Activated naive CD4-positive, alpha-beta T cell treated with anti-CD3 and anti-CD28 coated beads, Interleukin-2, amount 50 U/mL, for 72 hours (primary cell): ENCODE measurements at regions not wholly inside any gene's neighbourhood (a gene's known extent, or its start where the extent isn't known, plus 50 kb on each side); places are given as distances from the start of the nearest gene placed in this dataset.
A peak's percentile ranks its signal among the peaks of the same experiment; 100 is the strongest.
"Not testable (repeated sequence)": the region's sequence is repeated elsewhere in the genome, so short reads cannot be mapped to it uniquely, and the experiment has no call there.

Experiments
- ATAC-seq, 2 donors: fragments of 150-1000 bp; cut with Tn5 transposase; 2 replicates each; pipeline ENCODE4 v1.10.0; 2021; ENCODE audit warnings: mild to moderate bottlenecking in 2 of 2, moderate library complexity in 2 of 2
- DNase-seq, 2 donors: peaks; one replicate each; pipeline ENCODE4 v3.0.0; 2021 to 2022; ENCODE audit warnings: low spot score in 2 of 2
- H3K27ac Mint-ChIP-seq, 2 donors: one replicate each; pipeline ENCODE4 v1.8.0; 2022; ENCODE audit warnings: mild to moderate bottlenecking in 2 of 2, mixed read lengths in 2 of 2
- H3K36me3 Mint-ChIP-seq, 2 donors: one replicate each; pipeline ENCODE4 v1.8.0; 2022; ENCODE audit warnings: mixed read lengths in 2 of 2
- H3K9me3 Mint-ChIP-seq, 2 donors: one replicate each; pipeline ENCODE4 v1.8.0; 2022; ENCODE audit warnings: mixed read lengths in 2 of 2

- DNase-seq (no peak), ATAC-seq (no peak)
- Mint-ChIP-seq H3K36me3 (no peaks in the 10 kb centered on the region), H3K9me3 (peaks cover 0 to 3% of the 10 kb centered on the region in 2 donors), H3K27ac (no peak overlapping the region)
Measured at GRCh38 chr15:91356083-91356482, 256.0 kb downstream of the SV2B start.

GRCh38 chr15:91357011-91357410, 257.0 kb downstream of the SV2B start:
- no peak for DNase-seq
- no peak overlapping the region for H3K27ac Mint-ChIP-seq
- ATAC-seq = no peak
- H3K36me3 Mint-ChIP-seq = no peaks in the 10 kb centered on the region
- H3K9me3 Mint-ChIP-seq = peaks cover 0 to 3% of the 10 kb centered on the region in 2 donors

GRCh38 chr15:91357486-91357885, 257.4 kb downstream of the SV2B start:
- no peaks in the 10 kb centered on the region for H3K36me3 Mint-ChIP-seq
- peaks cover 0 to 3% of the 10 kb centered on the region in 2 donors for H3K9me3 Mint-ChIP-seq
- DNase-seq (no peak), ATAC-seq (no peak)
- H3K27ac Mint-ChIP-seq = no peak overlapping the region

- H3K9me3 Mint-ChIP-seq = peaks cover 0 to 5% of the 10 kb centered on the region in 2 donors
- H3K36me3 Mint-ChIP-seq = no peaks in the 10 kb centered on the region
- no peak for DNase-seq
Measured at GRCh38 chr15:91358405-91358804, 258.3 kb downstream of the SV2B start.

GRCh38 chr15:91361696-91362095, 261.6 kb downstream of the SV2B start:
- not testable (repeated sequence) for ATAC-seq, DNase-seq, H3K27ac Mint-ChIP-seq
- peaks cover 14 to 15% of the 10 kb centered on the region in 2 donors for H3K36me3 Mint-ChIP-seq
- H3K9me3 Mint-ChIP-seq = peaks cover 13 to 17% of the 10 kb centered on the region in 2 donors

More at GRCh38 chr15:91358405-91358804, 258.3 kb downstream of the SV2B start:
- H3K27ac Mint-ChIP-seq = no peak overlapping the region
- ATAC-seq = no peak

GRCh38 chr15:91366111-91366510, 266.1 kb downstream of the SV2B start:
- Mint-ChIP-seq H3K36me3 (peaks cover 14 to 15% of the 10 kb centered on the region in 2 donors), H3K9me3 (peaks cover 16 to 17% of the 10 kb centered on the region in 2 donors), H3K27ac (no peak overlapping the region)
- DNase-seq = no peak
- no peak for ATAC-seq

DNA sequence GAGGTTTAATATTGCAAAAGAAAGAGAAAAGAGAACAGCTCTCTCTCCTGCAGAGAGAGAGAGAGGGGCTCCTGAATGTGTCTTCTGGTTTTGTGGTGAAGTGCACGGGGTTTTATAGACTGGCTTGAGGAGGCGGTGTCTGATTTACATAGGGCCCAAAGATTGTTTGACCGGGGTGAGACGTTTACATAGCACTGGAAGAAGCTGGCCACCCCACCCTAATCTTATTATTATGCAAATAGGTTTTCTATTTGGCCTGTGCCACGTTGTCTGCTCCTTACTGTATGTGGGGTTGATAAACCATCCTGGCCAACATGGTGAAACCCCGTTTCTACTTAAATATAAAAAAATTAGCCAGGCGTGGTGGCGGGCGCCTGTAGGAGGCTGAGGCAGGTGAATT, 268.6 kb downstream of the SV2B start:
- DNase-seq (no peak), ATAC-seq (no peak)
- H3K27ac Mint-ChIP-seq = no peak overlapping the region
- peaks cover 14% of the 10 kb centered on the region in 2 donors for H3K36me3 Mint-ChIP-seq
- H3K9me3 Mint-ChIP-seq = peaks cover 12 to 18% of the 10 kb centered on the region in 2 donors

DNA sequence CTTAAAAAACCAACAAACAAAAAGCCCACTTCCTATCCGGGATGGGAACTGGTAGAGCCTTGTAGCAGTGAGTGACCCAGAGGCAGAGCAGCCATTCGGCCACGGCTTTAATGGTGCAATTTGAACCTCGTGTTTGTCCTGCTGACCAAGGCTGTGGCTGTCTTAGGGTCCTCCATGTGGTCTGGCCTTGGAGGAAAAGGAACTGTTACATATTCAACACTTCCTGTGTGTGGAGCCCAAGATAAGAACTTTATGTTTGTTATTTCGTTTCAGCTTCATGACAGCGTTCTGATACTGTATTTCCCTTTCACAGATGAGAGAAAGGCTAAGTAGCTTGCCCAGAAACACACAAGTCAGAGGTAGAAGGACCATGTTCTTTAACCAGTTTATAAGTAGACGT, 269.8 kb downstream of the SV2B start:
- ATAC-seq (no peak), DNase-seq (no peak)
- Mint-ChIP-seq H3K36me3 (peaks cover 6 to 14% of the 10 kb centered on the region in 2 donors), H3K27ac (no peak overlapping the region), H3K9me3 (peaks cover 4 to 11% of the 10 kb centered on the region in 2 donors)

DNA sequence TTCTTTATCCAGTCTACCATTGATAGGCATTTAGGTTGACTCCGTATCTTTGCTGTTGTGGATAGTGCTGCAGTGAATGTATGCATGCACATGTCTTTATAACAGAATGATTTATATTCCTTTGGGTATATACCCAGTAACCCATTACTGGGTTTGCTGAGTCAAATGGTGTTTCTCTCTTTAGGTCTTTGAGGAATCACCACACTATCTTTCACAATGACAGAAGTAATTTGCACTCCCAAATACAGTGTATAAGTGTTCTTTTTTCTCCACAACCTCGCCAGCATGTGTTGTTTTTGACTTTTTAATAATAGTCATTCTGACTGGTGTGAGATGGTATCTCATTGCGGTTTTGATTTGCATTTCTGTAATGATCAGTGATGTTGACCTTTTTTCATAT, 271.3 kb downstream of the SV2B start:
- not testable (repeated sequence) for H3K9me3 Mint-ChIP-seq
- ATAC-seq = peak in 1 of 2 donors; percentile 36

GRCh38 chr15:91374336-91374735, 274.3 kb downstream of the SV2B start:
- Mint-ChIP-seq H3K27ac (no peak overlapping the region), H3K36me3 (no peaks in the 10 kb centered on the region), H3K9me3 (peaks cover 0 to 6% of the 10 kb centered on the region in 2 donors)
- ATAC-seq = no peak
- DNase-seq = no peak

More for the DNA sequence above, 271.3 kb downstream of the SV2B start:
- H3K27ac Mint-ChIP-seq, DNase-seq, H3K36me3 Mint-ChIP-seq: not testable (repeated sequence)

GRCh38 chr15:91376038-91376437, 276.0 kb downstream of the SV2B start:
- Mint-ChIP-seq H3K27ac (no peak overlapping the region), H3K9me3 (peaks cover 0 to 9% of the 10 kb centered on the region in 2 donors), H3K36me3 (no peaks in the 10 kb centered on the region)
- ATAC-seq (no peak), DNase-seq (no peak)

GRCh38 chr15:91380114-91380513, 280.1 kb downstream of the SV2B start:
- H3K36me3 Mint-ChIP-seq = no peaks in the 10 kb centered on the region
- peaks cover 0 to 8% of the 10 kb centered on the region in 2 donors for H3K9me3 Mint-ChIP-seq
- no peak overlapping the region for H3K27ac Mint-ChIP-seq
- ATAC-seq = no peak
- DNase-seq = no peak

- Mint-ChIP-seq H3K9me3 (peaks cover 0 to 11% of the 10 kb centered on the region in 2 donors), H3K36me3 (no peaks in the 10 kb centered on the region), H3K27ac (no peak overlapping the region)
- DNase-seq (no peak), ATAC-seq (no peak)
Measured at GRCh38 chr15:91383532-91383931, 283.5 kb downstream of the SV2B start.

DNA sequence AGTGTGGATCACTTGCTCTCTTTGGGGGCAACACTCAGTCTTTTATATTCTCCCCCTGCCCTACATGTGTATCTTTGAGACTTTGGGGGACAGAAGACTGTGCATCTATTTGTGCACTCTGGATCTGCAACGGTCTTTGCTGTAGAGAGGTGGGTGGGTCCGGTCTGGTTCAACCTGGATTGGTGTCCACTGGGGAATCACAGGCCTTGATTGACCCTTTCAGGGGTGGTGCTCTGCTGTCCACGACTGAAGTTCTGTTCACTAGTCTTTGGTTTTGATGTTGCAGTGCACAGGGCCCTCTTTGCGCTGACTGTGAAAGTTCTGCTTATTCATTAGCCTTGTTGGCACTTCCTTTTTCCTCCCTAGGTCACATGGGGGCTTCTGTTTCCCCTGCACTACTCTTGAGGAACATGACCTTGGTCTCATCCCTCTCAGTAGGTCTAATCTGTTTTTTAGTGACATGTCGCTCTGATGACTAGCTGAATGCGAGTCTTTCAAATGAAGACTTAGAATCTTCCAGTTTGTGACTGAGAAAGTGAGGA, 284.2 kb downstream of the SV2B start:
- Mint-ChIP-seq H3K27ac (no peak overlapping the region), H3K9me3 (peaks cover 0 to 11% of the 10 kb centered on the region in 2 donors), H3K36me3 (no peaks in the 10 kb centered on the region)
- ATAC-seq (no peak), DNase-seq (no peak)

DNA sequence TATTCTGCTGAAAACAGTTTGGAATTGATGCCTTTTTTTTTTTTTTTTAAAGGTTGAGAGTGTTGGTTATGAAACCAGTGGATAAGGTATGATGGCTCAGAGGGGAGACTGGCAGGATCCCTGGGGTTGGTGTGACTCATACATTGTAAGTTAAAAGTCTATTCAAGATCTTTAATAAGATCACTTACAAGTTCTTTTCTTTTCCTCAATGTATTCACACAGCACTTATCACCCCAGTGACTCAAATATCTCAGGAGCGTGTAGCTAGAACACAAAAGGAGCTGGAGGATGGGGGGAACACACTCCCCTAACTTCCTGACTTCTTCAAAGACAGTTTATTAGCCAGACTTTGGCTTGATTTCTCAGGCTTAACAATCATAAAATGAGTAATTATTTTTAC, 285.3 kb downstream of the SV2B start:
- Mint-ChIP-seq H3K9me3 (peaks cover 0 to 11% of the 10 kb centered on the region in 2 donors), H3K27ac (no peak overlapping the region), H3K36me3 (no peaks in the 10 kb centered on the region)
- ATAC-seq (peak; percentile 20 to 52), DNase-seq (no peak)

- DNase-seq (no peak), ATAC-seq (no peak)
- Mint-ChIP-seq H3K9me3 (peaks cover 0 to 5% of the 10 kb centered on the region in 2 donors), H3K27ac (no peak overlapping the region), H3K36me3 (peaks cover 0 to 6% of the 10 kb centered on the region in 2 donors)
Measured at GRCh38 chr15:91393186-91393585, 293.1 kb downstream of the SV2B start.

GRCh38 chr15:91400481-91400880, 300.4 kb downstream of the SV2B start:
- H3K27ac Mint-ChIP-seq = no peak overlapping the region
- H3K36me3 Mint-ChIP-seq = peaks cover 0 to 13% of the 10 kb centered on the region in 2 donors
- no peak for DNase-seq
- ATAC-seq = no peak
- H3K9me3 Mint-ChIP-seq = peaks cover 0 to 5% of the 10 kb centered on the region in 2 donors

DNA sequence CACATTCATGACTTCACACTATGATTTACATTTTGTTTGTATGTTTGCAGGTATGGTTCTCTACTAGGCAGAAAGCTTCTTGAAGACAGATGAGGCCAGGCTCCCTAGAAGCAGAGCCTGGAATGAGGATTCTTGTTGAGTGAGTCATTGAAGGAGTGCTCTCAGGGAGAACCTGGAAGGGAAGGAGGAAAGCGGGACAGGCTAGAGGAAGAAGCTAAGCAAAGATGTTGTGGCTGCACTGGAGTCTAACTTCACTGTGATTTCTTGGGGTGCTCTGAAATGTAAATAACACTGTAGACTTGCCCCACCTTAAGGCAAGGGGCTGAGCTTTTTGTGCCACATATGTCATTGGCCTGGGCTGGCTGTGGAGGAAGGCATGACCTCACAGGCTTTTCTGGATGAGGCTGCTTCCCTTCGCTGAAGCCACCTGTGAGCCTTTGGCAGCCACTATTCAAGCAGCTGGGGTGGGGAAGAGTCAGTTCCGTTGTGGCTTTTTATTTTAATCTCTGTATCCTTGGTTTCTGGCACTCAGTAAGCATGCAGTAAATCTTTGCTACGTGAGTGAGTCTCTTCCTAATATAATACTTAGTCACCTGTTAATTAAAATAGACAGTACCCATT, 307.3 kb downstream of the SV2B start:
- H3K9me3 Mint-ChIP-seq = peaks cover 0 to 4% of the 10 kb centered on the region in 2 donors
- no peak for DNase-seq
- no peak overlapping the region for H3K27ac Mint-ChIP-seq
- ATAC-seq = no peak
- no peaks in the 10 kb centered on the region for H3K36me3 Mint-ChIP-seq
